NCI-H526 (cell line): ENCODE measurements at regions not wholly inside any gene's neighbourhood (a gene's known extent, or its start where the extent isn't known, plus 50 kb on each side); places are given as distances from the start of the nearest gene placed in this dataset.
"Not testable (repeated sequence)": the region's sequence is repeated elsewhere in the genome, so short reads cannot be mapped to it uniquely, and the experiment has no call there.

Experiments
- DNase-seq, 2 experiments: peaks; one replicate each; lab custom pipeline; 2025; lab: John Stamatoyannopoulos, UW

- DNase-seq = no peak
These were observed 266.0 kb upstream of the STXBP5 start for GRCh38 chr6:146938266-146938665.

DNA sequence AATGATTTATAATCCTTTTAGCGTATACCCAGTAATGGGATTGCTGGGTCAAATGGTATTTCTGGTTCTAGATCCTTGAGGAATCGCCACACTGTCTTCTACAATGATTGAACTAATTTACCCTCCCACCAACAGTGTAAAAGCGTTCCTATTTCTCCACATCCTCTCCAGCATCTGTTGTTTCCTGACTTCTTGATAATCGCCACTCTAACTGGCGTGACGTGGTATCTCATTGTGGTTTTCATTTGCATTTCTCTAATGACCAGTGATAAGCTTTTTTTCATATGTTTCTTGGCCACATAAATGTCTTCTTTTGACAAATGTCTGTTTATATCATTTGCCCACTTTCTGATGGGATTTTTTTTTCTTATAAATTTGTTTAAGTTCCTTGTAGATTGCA, 264.8 kb upstream of the STXBP5 start:
- not testable (repeated sequence) for DNase-seq

DNA sequence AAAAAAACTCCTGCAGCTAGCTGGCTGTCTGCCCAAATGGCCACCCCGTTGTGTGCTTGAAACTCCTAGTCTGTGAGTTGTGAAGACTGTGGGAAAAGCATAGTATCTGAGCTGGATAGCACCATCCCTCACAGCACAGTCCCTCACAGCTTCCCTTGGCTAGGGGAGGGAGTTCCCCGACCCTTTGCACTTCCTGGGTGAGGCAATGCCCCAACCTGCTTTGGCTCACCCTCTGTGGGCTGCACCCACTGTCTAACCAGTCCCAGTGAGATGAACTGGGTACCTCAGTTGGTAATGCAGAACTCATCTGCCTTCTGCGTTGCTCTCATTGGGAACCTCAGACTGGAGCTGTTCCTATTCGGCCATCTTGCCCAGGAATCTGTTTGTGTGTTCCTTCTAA, 260.6 kb upstream of the STXBP5 start:
- no peak for DNase-seq

GRCh38 chr6:146944077-146944476, 260.1 kb upstream of the STXBP5 start:
- DNase-seq = no peak

DNA sequence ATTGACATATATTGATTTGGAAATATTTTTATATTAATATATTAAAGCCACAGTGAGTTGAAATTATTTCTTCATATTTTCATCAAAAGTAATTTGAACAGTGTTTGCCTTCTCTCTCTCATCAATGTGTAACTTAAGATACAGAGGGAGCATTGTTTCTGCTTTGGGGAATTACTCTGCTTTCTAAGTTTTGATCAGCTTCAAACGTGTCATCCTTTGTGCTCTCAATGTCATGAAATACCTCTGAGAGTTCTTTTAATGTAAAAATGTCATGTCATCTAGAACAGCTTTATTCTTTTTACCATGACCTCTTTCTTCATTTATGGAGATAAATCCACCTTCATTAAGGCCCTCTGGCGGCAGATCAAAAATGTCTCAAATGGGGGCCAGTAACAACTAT, 259.4 kb upstream of the STXBP5 start:
- DNase-seq = no peak

DNA sequence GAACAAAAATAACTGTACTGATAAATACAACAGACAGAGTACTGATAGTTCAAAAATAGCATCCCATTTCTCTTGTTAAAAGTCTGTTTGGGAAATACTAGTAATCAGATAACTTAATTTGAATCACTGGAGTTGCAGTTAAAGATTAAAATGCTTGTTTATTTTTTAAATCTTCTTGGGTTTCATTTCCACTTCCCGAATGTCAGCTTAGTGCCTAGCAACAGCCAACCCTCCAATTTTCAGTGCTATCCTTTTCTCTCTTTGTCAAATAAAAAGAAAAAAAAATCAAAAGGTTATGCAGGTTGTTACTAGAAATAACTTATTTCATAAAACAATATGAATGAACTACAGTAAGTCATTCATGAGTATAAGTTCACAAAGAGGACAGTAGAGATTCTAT, 257.7 kb upstream of the STXBP5 start:
- no peak for DNase-seq

DNA sequence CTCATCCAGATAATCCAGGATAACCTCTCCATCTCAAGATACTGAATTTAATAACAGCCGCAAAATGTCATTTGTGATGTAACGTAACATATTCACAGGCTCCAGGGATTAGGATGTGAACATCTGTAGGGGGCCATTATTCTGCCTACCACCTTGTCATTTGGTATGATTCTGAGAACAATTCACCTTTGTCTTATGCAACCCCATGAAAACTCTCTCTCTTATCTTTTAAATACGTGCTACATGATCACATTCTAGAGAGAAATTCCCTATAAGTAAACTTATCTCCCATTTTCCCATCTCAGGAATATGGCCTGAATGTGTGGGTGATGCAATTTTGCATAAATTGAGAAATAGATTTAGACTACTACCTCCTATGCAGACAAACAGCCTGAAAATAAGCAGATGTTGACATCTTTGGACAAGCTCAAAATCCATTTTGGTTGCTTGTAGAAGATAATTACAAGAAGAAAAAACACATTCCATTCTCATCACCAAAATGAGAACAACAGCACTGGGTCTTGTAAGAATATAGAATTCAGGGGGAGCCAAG, 255.4 kb upstream of the STXBP5 start:
- no peak for DNase-seq

GRCh38 chr6:146949425-146949824, 254.8 kb upstream of the STXBP5 start:
- no peak for DNase-seq

GRCh38 chr6:146950351-146950835, 253.8 kb upstream of the STXBP5 start:
- DNase-seq = no peak

DNA sequence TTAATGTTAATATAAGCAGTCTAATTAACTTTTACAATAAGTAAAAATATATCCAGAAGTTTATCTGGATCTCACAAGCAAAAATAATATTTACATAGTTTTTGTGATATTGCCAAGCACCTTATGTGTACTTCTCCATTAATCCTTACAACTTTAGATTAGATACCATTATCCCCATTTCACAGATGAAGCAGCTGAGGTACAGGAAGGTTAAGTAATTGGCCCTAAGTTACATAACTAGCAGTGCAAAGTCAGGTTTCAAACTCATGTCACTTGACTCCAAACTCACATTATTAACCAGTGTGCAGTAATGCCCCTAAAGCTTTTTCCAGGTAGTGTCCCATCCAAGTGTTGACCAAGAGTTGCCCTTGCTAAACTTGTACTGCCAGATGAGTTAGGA, 248.6 kb upstream of the STXBP5 start:
- DNase-seq = no peak

GRCh38 chr6:146957181-146958093, 246.8 kb upstream of the STXBP5 start:
- DNase-seq = no peak

- DNase-seq = no peak
These were observed 242.4 kb upstream of the STXBP5 start for GRCh38 chr6:146961831-146962230.

GRCh38 chr6:146962329-146962728, 241.9 kb upstream of the STXBP5 start:
- no peak for DNase-seq

GRCh38 chr6:146965110-146965689, 239.0 kb upstream of the STXBP5 start:
- DNase-seq = no peak

GRCh38 chr6:146968041-146968760, 236.0 kb upstream of the STXBP5 start:
- DNase-seq = no peak

DNA sequence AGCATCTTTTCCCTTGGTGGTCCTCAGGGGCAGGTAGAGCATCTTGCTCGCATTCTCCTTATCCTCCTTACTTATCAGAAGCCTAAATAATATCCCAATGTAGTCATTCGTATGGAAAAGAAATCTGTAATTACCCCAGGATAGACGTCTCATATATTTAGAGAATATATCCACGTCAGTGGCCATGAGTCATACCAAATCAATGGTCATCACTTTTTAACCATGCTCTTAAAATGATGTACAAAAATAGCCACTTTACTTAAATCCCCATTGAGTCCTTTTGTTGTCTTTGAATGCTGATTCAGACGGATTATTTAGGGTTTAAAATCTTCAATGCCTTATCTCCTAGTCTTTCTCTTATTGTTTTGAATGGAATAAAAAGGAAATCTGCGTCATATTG, 231.7 kb upstream of the STXBP5 start:
- no peak for DNase-seq

- no peak for DNase-seq
These were observed 229.9 kb upstream of the STXBP5 start for GRCh38 chr6:146974351-146974750.

- no peak for DNase-seq
These were observed 229.1 kb upstream of the STXBP5 start for GRCh38 chr6:146975093-146975492.

DNA sequence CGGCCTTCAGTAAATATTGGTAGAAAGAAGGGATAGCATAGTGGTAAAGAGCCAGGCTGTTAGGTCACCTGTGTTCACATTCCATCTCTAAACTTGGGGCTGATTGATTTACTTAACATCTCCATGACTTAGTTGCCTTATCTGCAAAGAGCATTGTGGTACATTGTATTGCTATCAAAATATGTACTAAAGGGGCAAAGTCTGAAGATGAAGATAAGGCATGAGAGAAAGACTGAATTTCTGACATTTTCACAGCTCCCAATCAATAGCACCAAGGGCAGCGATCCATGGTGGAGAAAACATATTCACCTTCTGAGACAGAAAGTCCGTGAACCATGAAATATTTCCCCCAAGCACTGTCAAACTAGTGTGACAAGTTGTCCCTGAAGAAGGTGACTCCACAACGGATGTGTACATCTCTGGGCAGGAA, 223.3 kb upstream of the STXBP5 start:
- no peak for DNase-seq

GRCh38 chr6:146981981-146982380, 222.2 kb upstream of the STXBP5 start:
- no peak for DNase-seq

- no peak for DNase-seq
These were observed 219.8 kb upstream of the STXBP5 start for GRCh38 chr6:146984251-146984924.

DNA sequence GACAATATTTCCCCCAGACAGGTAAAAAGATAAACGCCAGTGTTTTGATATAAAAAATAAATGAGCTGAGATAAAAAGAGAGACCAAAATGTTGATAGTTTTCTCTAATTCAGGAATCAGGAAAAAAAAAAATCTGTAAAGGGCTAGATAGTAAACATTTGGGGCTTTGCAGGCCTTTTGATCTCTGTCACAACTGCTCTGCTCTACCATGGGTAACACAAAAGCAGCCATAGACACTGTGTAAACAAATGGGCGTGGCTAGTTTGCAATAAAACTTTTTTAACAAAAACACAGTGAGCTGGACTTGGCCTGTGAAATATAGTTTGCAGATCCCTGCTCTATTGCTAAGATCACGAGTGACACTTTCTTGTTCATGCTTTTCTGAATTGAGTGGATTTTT, 219.1 kb upstream of the STXBP5 start:
- peak in 1 of 2 experiments; percentile 40 for DNase-seq
